COLO668 (cell line): ENCODE measurements at regions not wholly inside any gene's neighbourhood (a gene's known extent, or its start where the extent isn't known, plus 50 kb on each side); places are given as distances from the start of the nearest gene placed in this dataset.

Experiments
- DNase-seq: peaks from one replicate; lab custom pipeline; 2025; ENCODE audit not compliant: unreplicated experiment; lab: John Stamatoyannopoulos, UW

- DNase-seq: no peak
Observed at GRCh38 chr5:34584165-34584564, 72.0 kb upstream of the RAI14 start.

- DNase-seq: peak; percentile 43
Observed at GRCh38 chr5:34585601-34586104, 70.5 kb upstream of the RAI14 start.

- DNase-seq: no peak
Observed at GRCh38 chr5:34586117-34586885, 69.8 kb upstream of the RAI14 start.

GRCh38 chr5:34587355-34588241 is 68.5 kb upstream of the RAI14 start:
- DNase-seq: no peak

- no peak for DNase-seq
Observed at GRCh38 chr5:34589832-34590231, 66.3 kb upstream of the RAI14 start.

- DNase-seq: no peak
Observed at GRCh38 chr5:34591723-34592122, 64.4 kb upstream of the RAI14 start.

- DNase-seq: no peak
Observed at GRCh38 chr5:34597034-34598027, 58.8 kb upstream of the RAI14 start.

- DNase-seq: no peak
Observed at GRCh38 chr5:34598177-34598794, 57.8 kb upstream of the RAI14 start.

GRCh38 chr5:34599471-34600117 is 56.5 kb upstream of the RAI14 start:
- DNase-seq: no peak

GRCh38 chr5:34600118-34600493 is 56.0 kb upstream of the RAI14 start:
- DNase-seq: no peak

GRCh38 chr5:34603378-34603777 is 52.8 kb upstream of the RAI14 start:
- no peak for DNase-seq

GRCh38 chr5:34604119-34604675 is 51.9 kb upstream of the RAI14 start:
- no peak for DNase-seq

- DNase-seq: no peak
Observed at GRCh38 chr5:34606101-34606500, 50.0 kb upstream of the RAI14 start.
